ENCODE measurements at regions not wholly inside any gene's neighbourhood (a gene's known extent, or its start where the extent isn't known, plus 50 kb on each side); places are given as distances from the start of the nearest gene placed in this dataset.
"Not testable (repeated sequence)": the region's sequence is repeated elsewhere in the genome, so short reads cannot be mapped to it uniquely, and the experiment has no call there.

- DNase-seq: no peak
Observed at GRCh38 chr3:110969229-110970211, 102.1 kb upstream of the NECTIN3 start.

GRCh38 chr3:110971010-110971601 is 100.5 kb upstream of the NECTIN3 start:
- DNase-seq: no peak

- DNase-seq: no peak
Observed at GRCh38 chr3:110973263-110973895, 98.2 kb upstream of the NECTIN3 start.

- DNase-seq: no peak
Observed at GRCh38 chr3:110974902-110975301, 96.7 kb upstream of the NECTIN3 start.

GRCh38 chr3:110984456-110985250 is 87.0 kb upstream of the NECTIN3 start:
- DNase-seq: no peak

GRCh38 chr3:110989446-110989845 is 82.2 kb upstream of the NECTIN3 start:
- no peak for DNase-seq

- peak; percentile 8 to 22 for DNase-seq
Observed at GRCh38 chr3:110995461-110996231, 76.0 kb upstream of the NECTIN3 start.

- not testable (repeated sequence) for DNase-seq
Observed at GRCh38 chr3:110998766-110999165, 72.8 kb upstream of the NECTIN3 start.

- DNase-seq: not testable (repeated sequence)
Observed at GRCh38 chr3:111006485-111006884, 65.1 kb upstream of the NECTIN3 start.

GRCh38 chr3:111012388-111013248 is 59.0 kb upstream of the NECTIN3 start:
- no peak for DNase-seq
